Cardiac septum (tissue), 1 donor: ENCODE measurements at regions not wholly inside any gene's neighbourhood (a gene's known extent, or its start where the extent isn't known, plus 50 kb on each side); places are given as distances from the start of the nearest gene placed in this dataset.
"Not testable (repeated sequence)": the region's sequence is repeated elsewhere in the genome, so short reads cannot be mapped to it uniquely, and the experiment has no call there.

Source experiments
- DNase-seq: peaks from one replicate; pipeline ENCODE4 v3.0.0-alpha.2; 2020; ENCODE audit warnings: low spot score
- intact Hi-C: fragments of 100-400 bp; cut with DNase I; formaldehyde crosslinking; loops from one replicate; pipeline ENCODE4 v1.14.0; 2022
- donor health status: DM: no; HTN: no; CAD: no.

DNA sequence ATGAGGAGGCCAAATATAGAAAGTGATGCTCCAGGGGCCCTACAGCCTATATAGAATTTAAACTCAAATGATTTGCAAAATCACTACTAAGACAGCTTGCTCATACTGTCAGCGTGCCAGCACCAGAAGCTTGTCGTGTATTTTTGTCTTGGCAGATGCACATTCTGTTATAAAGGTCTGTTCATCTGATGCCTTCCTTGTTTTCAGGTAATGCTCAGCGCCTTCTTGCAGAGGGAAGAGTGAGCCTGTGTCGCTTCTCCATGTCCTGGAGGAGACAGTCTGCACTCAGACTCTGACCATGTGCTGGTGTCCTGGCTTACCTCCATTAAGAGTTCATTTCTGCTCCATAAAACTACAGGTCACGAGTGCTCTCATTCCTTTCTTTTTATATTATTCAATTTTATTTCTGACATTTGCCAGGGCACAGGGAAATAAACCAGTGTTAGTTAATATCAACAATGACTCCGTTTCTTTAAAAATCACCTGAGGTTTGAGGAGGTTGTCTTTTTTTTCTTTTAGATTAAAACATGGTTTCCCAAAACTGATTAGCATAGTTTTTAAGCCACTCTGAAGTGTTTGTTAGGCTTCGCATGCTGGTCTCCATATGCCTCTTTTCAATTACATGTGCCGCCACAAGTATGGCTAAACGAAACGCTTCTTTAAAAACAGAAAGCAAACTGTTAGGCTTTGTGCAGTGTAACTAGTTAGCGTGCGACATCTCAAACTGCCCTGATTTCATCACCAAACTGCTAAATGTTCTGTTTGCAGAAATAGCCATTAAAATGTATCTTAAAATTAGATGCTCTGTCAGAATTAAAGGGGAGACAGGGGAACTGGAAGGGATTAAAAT lies 215.2 kb upstream of the GK2 start:
- intact Hi-C loops: no loop called here
- no peak for DNase-seq

DNA sequence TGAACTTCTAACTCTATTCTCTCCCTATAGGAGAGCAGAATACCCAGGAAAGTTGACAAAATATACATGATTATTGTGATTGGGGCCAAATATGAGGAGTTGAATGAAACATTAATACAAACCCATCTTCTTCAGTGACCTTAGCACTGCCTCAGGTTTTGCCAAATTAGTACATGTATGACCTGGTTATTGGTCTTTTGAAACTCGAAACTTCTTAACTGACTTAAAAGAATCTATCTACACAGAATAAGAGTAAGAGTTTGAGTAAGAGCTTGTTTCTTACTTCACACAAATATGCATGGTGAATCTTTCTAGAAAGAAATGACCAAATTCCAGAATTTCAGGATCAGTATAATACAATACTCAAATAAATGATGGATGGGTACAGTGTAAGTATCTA lies 213.0 kb upstream of the GK2 start:
- intact Hi-C loops: no loop called here
- no peak for DNase-seq

DNA sequence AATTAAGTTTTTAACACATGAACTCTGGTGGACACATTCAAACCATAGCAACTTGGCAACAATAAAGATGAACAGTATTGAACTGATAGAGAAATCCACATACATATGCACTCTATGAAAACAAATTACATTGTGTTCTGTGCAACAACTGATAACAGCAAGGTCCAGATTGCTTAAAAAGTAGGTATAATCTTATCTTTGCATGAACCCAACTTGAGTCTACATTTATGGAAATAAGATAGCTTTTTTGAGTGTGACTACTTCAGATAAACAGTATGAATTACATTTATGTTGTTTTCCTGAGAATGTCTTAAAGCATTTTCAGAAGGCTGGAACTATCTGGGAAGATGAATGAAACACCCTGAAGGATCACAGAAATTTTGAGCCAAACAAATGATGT lies 212.6 kb upstream of the GK2 start:
- intact Hi-C loops: no loop called here
- no peak for DNase-seq

DNA sequence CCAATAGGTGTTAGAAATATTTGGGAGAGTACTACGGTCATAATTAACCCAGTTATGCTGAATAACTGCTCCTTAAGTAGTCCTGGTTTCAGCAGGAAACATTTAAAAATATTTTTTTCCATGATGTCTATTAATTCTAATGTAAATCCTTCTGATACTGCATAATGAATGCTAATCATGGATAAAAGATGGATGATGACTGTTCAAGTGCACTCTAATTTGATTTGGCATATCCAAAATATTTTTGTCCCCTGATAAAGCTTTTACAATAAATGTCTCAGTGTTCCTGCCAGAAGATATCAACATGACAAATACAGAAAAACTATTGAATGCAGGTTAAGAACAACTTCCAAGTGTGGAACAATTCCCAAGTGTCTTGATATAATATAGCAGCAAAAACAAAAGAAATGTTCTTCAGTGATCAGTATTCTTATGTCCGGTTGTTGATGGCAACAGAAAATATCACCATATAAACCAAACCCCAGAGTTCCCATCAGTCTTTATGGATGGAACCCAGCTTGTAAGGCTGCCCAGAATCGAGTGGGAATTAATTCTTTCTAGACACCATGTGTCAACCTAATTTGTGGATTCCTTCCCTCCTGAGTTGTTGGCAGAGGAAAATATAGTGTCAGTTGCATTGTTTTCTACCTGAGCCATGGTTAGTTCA lies 205.4 kb upstream of the GK2 start:
- DNase-seq: no peak
- intact Hi-C loops: no loop called here

DNA sequence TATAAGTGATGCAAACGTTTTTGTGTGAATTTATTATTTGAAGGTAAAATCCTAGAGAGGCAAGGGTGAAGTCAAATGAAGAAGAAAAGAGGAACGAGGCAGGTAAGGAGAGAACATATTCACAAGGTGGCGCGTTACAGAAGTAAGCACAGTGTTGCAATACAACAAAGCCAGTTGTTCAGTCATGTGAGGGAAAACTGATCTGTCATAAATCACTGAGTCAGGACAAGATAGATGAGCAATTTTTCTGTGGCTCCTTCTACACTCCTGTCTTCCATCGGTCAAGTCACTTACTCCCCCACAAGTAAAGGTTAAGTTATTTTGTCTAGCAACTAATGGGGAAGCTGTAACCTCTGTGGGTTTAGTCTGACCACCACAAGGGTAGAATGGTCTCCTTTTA lies 203.0 kb upstream of the GK2 start:
- DNase-seq: no peak
- intact Hi-C loops: no loop called here

DNA sequence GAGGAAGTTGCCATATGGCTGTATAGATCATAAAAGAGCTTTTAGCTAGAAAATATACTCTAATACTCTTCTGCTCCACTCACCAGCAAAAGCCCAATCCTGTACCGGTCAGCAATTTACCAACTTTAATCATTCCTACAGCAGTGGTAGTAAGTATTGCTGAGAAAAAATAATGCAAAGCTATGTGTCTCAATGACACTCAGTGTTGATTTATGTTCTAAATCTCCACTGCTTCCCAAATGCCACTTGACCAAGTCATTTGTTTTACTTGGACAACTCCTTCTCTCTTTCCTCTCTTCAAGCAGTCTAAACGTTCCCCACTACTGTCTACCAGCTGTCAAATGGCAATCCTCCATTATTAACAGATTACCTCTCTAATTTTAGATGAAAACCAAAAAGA lies 201.8 kb upstream of the GK2 start:
- intact Hi-C loops: no loop called here

DNA sequence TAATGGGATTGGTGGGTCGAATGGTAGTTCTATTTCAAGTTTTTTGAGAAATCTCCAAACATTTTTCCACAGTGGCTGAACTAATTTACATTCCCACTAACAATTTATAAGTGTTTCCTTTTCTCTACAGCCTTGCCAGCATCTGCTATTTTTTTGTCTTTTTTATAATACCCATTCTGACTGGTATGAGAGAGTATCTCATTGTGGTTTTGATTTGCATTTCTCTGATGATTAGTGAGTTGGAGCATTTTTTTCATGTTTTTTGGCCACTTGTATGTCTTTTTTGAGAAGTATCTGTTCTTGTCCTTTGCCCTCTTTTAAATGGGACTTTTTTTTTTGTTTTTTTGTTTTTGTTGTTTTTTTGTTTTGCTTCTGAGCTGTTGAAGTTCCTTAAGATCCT lies 200.0 kb upstream of the GK2 start:
- intact Hi-C loops: no loop called here
- no peak for DNase-seq

More for the DNA sequence above, 201.8 kb upstream of the GK2 start:
- DNase-seq: no peak

DNA sequence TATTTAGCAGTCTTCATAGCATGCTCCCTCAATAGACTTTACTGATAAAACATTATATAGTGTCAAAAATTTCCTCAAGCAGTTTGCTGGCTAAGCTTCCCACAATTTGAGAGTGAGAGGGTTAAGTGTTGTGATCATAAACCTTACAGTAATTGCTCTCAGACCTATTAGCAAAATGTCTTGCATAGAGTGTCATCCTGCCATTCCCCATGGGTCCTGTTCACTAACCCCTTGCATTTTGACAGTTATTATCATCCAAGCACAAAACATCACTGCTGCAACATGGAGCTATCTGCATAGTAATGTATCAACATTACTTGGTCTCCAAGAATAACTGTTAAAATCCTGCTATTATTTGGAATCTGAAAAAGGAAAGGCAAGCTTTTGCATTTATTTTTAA lies 196.1 kb upstream of the GK2 start:
- intact Hi-C loops: no loop called here
- no peak for DNase-seq

DNA sequence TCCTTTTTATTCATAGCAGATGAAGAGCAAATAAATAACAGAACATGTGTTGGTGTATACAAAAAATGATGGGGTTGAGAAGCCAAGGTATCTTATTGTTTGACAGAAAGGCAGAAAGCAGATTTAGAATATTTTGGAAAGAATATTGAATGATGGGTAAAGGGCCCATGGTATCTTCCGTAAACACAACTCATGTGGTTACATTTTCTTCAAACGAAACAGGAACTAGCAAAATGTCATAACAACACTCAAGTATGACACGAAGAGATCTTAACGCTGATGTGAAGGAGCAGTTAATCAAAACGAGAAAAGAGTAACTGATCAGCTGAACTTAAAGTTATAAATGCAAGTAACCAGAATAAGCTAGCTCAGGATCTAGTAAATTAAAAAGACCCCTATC lies 195.7 kb upstream of the GK2 start:
- intact Hi-C loops: no loop called here
- DNase-seq: no peak

DNA sequence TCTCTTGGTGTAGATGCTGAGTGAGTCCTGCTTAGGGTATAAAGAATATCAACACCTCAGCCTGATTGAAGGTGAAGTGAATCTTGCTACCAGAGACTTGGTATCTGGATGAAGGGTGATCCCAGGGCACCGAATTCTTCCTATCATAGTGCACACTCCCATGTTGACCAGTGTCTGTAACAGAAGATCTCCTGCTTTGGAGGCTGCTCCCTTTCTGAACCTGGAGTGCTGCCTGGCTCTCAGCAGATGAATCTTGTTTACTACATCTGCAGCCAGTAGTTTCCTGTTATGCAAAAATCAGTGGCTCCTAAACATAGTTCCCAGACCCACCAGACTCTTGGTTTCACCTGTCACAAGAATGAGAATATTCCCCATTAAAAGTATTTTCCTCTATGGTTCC lies 191.7 kb upstream of the GK2 start:
- intact Hi-C loops: no loop called here
- no peak for DNase-seq

DNA sequence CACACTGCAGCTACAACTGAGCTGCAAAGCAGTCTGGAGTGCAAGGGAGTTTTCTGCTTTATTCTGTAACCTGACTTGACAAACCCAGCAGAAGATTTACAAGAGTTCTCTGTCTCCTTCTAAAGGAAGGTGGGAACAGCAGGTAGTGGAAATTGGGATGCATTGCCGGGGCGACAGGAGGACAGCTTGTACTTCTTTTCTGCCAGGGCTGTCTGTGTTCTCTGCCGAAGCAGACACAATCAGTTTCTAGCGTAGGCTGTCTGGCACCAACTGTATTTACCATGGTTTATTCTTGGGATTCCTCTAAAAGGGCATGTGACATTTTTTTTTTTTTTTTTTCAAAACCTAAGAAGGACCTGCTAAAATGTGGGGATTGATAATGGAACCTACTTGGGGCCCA lies 190.8 kb upstream of the GK2 start:
- intact Hi-C loops: no loop called here

DNA sequence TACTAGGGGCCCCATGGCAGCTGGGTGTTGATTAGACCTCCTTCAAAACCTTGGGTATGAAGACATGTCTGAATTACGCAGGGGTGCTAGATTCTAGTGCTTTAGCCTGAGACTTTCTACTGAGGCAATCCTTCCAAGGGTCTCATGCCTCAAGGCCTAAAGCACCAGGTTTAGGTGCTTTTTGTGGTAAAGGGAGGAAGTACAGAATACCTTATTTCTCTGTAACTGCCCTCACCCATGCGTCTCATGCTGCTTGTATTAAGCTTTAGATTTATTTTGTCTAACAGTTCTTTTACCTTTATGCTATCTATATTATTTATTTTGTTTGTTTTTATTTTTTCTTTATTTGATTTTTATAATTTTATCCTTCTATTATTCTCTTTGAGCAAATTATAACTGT lies 190.2 kb upstream of the GK2 start:
- intact Hi-C loops: no loop called here
- no peak for DNase-seq

More for the DNA sequence above, 190.8 kb upstream of the GK2 start:
- no peak for DNase-seq

DNA sequence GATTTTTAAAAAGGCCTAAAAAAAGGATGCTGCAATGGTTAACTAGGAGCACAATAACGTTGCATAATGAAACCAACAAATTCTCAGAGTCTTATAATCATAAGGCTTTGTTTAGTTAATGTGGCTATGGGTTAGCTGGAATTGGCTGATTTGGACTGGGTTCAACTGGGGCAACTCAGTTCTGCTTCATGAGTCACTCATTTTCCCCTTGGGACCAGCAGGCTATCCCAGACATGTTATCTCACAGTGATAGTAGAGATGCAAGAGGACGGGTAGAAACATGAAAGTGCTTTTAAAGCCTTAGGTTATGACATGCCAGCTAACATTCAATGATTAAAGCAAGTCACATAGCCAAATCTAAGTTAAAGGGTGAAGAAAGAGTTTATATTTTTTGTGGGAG lies 189.2 kb upstream of the GK2 start:
- intact Hi-C loops: no loop called here
- no peak for DNase-seq

DNA sequence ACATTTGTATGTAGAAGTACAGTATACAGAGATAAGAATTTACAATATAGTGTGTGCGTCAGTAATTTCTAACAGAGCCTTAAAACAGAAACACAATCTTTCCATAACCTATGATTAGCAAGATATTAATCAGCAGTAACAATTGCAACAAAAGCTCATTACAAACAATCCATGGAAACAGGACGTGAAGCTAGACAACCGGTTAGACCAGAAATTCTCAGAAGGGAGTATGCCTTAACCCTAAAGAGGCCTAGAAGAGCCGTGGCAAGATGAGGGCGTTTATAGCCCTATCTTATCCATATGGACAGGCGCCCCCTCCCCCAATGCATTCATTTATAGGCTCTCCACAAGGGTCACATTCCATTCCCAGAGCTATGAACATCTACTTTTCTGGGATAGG lies 184.2 kb upstream of the GK2 start:
- intact Hi-C loops, DNase-seq: not testable (repeated sequence)

DNA sequence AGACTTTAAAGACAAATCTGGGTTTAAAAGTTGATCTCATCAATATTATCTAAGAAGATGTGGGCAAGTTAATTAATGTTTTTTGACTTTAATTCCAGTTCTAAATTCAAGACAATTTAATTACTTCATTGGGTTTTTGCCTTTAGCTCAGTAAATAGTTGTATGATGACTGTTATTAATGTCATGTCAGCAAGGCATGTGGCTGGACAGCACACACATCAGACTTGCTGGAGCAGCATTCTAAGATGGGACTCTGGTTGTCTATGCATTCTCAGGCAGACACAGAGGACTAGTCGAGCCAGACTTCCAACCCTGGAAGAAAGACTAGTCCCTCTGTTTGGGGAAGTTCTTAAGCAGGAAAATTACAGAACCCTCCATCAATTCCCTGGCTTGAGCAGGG lies 180.7 kb upstream of the GK2 start:
- intact Hi-C loops: loop anchor here (10.0 kb wide), 1 partner anchor 616 kb away; no protein-coding TSS in a partner anchor
- DNase-seq: no peak

DNA sequence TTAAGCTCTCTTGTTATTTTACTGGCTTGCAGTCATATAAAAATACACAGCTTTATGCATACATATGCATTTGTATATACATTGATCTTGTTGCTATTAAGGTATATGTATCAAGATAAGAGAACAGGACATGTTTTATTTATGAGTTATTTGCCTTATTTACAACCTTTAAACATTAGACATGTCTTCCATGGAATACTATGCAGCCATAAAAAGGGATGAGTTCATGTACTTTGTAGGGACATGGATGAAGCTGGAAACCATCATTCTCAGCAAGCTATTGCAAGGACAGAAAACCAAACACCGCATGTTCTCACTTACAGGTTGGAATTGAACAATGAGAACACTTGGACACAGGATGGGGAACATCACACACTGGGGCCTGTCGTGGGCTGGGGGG lies 179.2 kb upstream of the GK2 start:
- not testable (repeated sequence) for DNase-seq
- intact Hi-C loops: loop anchor here (10.0 kb wide), 1 partner anchor 618 kb away; no protein-coding TSS in a partner anchor

DNA sequence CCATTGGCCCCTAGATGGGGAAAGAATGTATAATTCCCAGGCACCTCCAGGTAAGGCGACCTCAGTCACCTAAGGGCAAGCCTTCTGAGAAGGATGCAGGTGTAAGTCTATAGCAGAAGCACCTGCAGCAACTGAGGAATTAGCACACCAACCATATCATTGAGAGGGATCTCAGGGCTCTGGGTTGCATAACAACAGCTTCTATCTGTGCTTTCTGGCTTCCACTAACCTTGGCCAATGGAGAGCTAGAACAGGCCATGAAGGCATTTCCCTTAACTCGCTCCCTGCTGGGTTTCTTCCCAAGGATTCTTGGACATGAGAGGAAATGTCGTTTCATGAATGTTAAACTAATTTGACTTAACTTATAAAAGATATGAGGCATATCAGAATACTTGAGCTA lies 177.8 kb upstream of the GK2 start:
- intact Hi-C loops: loop anchor here (10.0 kb wide), 1 partner anchor 619 kb away; no protein-coding TSS in a partner anchor

DNA sequence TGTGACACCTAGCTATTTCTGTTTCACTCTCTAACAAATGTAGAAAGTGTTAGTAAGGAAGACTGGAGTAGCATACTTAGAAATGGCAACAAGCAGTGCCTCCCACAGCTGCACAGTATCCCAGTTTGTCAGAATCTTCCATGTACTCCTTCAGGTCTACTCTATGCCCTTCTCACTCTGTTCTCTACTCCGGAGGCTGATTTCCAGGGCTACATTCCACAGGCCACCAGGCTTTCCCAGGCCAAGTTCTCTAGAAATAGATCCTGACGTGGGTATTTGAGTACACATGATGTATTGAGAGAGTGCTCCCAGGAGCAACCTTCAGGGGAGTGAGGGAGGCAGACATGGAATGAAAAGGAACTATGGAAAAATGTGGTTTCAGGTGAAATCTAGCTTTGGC lies 177.3 kb upstream of the GK2 start:
- intact Hi-C loops: loop anchor here (10.0 kb wide), 1 partner anchor 619 kb away; no protein-coding TSS in a partner anchor
- DNase-seq: no peak

More for the DNA sequence above, 177.8 kb upstream of the GK2 start:
- DNase-seq: no peak

DNA sequence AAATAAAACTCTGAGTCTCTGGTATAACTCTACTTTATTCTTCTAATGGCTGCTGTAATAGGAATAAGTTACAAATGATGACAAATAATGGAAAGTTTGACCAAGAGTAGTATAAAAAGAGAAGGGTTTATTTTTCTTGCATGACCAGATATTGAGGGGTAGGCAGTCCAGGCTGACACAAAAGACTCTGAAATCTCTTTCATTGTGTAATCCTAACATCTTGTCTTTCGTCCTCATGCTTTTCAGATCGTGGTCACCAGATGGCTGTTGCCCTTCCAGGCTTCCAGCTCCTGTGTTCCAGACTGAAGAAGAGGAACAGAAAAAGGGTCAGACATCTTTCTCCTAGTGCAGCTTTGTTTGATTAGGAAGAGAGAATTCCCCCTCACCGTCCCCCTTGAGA lies 176.9 kb upstream of the GK2 start:
- DNase-seq: no peak
- intact Hi-C loops: loop anchor here (10.0 kb wide), 1 partner anchor 620 kb away; no protein-coding TSS in a partner anchor

DNA sequence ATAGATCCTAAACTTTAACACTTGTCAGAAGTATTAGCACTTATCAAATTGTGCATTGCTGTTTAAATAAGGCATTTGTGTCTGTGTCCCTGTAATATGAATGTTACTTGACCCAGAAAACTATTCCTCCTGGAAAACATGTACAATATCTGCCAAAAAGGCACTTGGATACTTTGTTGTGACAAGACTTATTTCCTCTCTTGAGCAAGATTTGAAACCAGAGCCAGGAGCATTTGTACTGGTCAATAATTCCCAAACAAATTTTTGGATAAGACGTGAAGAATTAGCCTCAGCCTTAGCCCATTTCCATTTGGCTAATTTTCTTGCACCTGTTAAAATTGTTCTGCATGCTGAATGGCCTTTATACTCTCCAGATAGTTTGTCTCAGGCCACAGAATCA lies 176.3 kb upstream of the GK2 start:
- intact Hi-C loops: loop anchor here (10.0 kb wide), 1 partner anchor 620 kb away; no protein-coding TSS in a partner anchor
- DNase-seq: no peak

DNA sequence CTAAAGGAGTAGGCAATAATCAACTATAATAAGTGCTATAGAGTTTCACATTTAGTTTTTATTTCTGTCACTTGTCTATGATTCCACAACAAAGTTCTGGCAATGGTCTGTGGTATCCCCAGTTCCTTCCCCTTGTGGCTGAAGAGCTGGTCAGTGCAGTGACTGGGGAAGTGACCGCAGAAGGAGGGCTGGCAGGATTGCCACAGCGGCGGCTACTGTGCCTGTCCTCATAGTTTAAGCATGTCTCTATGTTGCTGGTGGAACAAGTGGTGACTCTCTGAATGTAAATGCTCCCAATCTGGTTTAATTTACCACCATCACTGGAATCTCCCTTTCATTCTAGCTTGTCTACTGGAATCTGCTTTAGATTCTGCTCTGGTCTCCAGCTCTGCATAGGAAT lies 170.6 kb upstream of the GK2 start:
- intact Hi-C loops: loop anchor here (5.0 kb wide), 1 partner anchor 621 kb away; no protein-coding TSS in a partner anchor
- DNase-seq: no peak
